ENCODE measurements at regions not wholly inside any gene's neighbourhood (a gene's known extent, or its start where the extent isn't known, plus 50 kb on each side); places are given as distances from the start of the nearest gene placed in this dataset.
"Not testable (repeated sequence)": the region's sequence is repeated elsewhere in the genome, so short reads cannot be mapped to it uniquely, and the experiment has no call there.

- TF ChIP-seq CTCF (IDR thresholded peaks at IDR 0.05; ENCODE audit: unreplicated experiment) = no peak
- H3K4me1 Mint-ChIP-seq (ENCODE audit: low read depth, unreplicated experiment) = no peaks in the 10 kb centered on the region
- BruUV-seq (replicated peaks) = no TSS peak
- CTCF ChIA-PET = no interaction called here
- H3K4me3 Mint-ChIP-seq (ENCODE audit: low read depth, unreplicated experiment) = no peak overlapping the region
- intact Hi-C loops (cut with micrococcal nuclease; ENCODE audit: unreplicated experiment) = no loop called here
- H3K36me3 Mint-ChIP-seq (ENCODE audit: insufficient read depth, unreplicated experiment) = no peaks in the 10 kb centered on the region
- peaks cover 28% of the 10 kb centered on the region for H3K27me3 Mint-ChIP-seq (ENCODE audit: unreplicated experiment)
- H3K27ac Mint-ChIP-seq (ENCODE audit: unreplicated experiment) = no peak overlapping the region
- no peaks in the 10 kb centered on the region for H3K9me3 Mint-ChIP-seq (ENCODE audit: low read depth, unreplicated experiment)
- no peak for DNase-seq
Observed at GRCh38 chr15:34654625-34655024, 71.2 kb upstream of the GOLGA8B start.

- Mint-ChIP-seq H3K9me3 (ENCODE audit: low read depth, unreplicated experiment) (no peaks in the 10 kb centered on the region), H3K4me1 (ENCODE audit: low read depth, unreplicated experiment) (no peaks in the 10 kb centered on the region), H3K36me3 (ENCODE audit: insufficient read depth, unreplicated experiment) (no peaks in the 10 kb centered on the region), H3K4me3 (ENCODE audit: low read depth, unreplicated experiment) (no peak overlapping the region), H3K27ac (ENCODE audit: unreplicated experiment) (no peak overlapping the region), H3K27me3 (ENCODE audit: unreplicated experiment) (peaks cover 22% of the 10 kb centered on the region)
- CTCF ChIA-PET = no interaction called here
- BruUV-seq (replicated peaks) = no TSS peak
- no peak for TF ChIP-seq CTCF (IDR thresholded peaks at IDR 0.05; ENCODE audit: unreplicated experiment)
- intact Hi-C loops (cut with micrococcal nuclease; ENCODE audit: unreplicated experiment) = no loop called here
- no peak for DNase-seq
Observed at GRCh38 chr15:34653992-34654391, 70.5 kb upstream of the GOLGA8B start.

GRCh38 chr15:34653326-34653725, 69.9 kb upstream of the GOLGA8B start:
- CTCF ChIA-PET; H3K27ac Mint-ChIP-seq (ENCODE audit: unreplicated experiment): not testable (repeated sequence)

GRCh38 chr15:34652726-34653033, 69.2 kb upstream of the GOLGA8B start:
- intact Hi-C loops (cut with micrococcal nuclease; ENCODE audit: unreplicated experiment) = no loop called here

More at GRCh38 chr15:34653326-34653725, 69.9 kb upstream of the GOLGA8B start:
- H3K4me3 Mint-ChIP-seq (ENCODE audit: low read depth, unreplicated experiment); H3K9me3 Mint-ChIP-seq (ENCODE audit: low read depth, unreplicated experiment); DNase-seq; BruUV-seq (replicated peaks); intact Hi-C loops (cut with micrococcal nuclease; ENCODE audit: unreplicated experiment); H3K36me3 Mint-ChIP-seq (ENCODE audit: insufficient read depth, unreplicated experiment); H3K4me1 Mint-ChIP-seq (ENCODE audit: low read depth, unreplicated experiment): not testable (repeated sequence)
- peaks cover 15% of the 10 kb centered on the region for H3K27me3 Mint-ChIP-seq (ENCODE audit: unreplicated experiment)

More at GRCh38 chr15:34652726-34653033, 69.2 kb upstream of the GOLGA8B start:
- Mint-ChIP-seq H3K27ac (ENCODE audit: unreplicated experiment) (no peak overlapping the region), H3K4me3 (ENCODE audit: low read depth, unreplicated experiment) (no peak overlapping the region), H3K27me3 (ENCODE audit: unreplicated experiment) (peaks cover 9% of the 10 kb centered on the region), H3K36me3 (ENCODE audit: insufficient read depth, unreplicated experiment) (no peaks in the 10 kb centered on the region), H3K9me3 (ENCODE audit: low read depth, unreplicated experiment) (no peaks in the 10 kb centered on the region), H3K4me1 (ENCODE audit: low read depth, unreplicated experiment) (no peaks in the 10 kb centered on the region)
- no TSS peak for BruUV-seq (replicated peaks)
- no peak for DNase-seq
- CTCF ChIA-PET = no interaction called here
- no peak for TF ChIP-seq CTCF (IDR thresholded peaks at IDR 0.05; ENCODE audit: unreplicated experiment)
